ENCODE measurements at regions not wholly inside any gene's neighbourhood (a gene's known extent, or its start where the extent isn't known, plus 50 kb on each side); places are given as distances from the start of the nearest gene placed in this dataset.

DNA sequence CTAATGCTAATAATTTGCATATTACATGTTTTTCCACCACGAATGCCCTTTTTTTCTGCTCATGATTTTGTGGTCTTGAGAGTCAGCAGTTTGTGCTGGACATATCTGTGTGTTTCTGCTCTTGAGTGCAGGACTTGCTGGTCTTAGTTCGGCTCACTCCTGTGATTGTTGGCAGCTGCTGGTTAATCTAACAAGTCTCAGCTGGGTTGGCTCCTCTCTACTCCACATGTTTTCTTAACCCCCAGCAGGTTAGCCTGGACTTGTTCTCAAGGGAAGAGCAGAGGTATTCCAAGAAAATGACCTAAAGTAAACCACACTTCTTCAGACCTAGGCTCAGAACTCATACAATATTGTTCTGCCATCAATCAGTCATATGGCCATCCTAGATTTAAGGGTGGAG, 1238.9 kb downstream of the XPNPEP1 start:
- Mint-ChIP-seq H3K9me3 (peaks cover 8% of the 10 kb centered on the region), H3K27ac (no peak overlapping the region), H3K4me1 (no peaks in the 10 kb centered on the region), H3K4me3 (no peak overlapping the region), H3K36me3 (no peaks in the 10 kb centered on the region)
- ATAC-seq (no peak), DNase-seq (ENCODE audit: low spot score in 2 of 2) (no peak)

DNA sequence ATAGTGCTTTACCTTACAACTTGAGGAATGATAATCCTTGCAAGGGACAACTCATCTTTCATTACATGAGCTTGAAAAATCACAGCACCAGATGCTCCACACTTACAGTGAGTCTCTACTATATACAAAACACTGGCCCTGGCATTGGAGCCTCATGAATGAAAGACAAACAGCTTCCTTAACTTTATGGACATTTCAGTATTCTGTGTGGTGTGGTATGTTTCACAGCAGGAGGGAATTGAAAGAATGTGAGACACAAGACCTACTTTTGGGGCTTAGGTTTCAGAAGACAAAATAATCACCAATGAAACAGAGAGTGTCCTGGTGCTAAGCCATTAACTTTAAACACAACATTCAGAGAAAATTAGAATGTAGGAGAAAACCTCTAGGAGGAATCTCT, 1249.6 kb downstream of the XPNPEP1 start:
- no peak overlapping the region for H3K27ac Mint-ChIP-seq
- no peak overlapping the region for H3K4me3 Mint-ChIP-seq
- H3K36me3 Mint-ChIP-seq: no peaks in the 10 kb centered on the region
- H3K4me1 Mint-ChIP-seq: no peaks in the 10 kb centered on the region
- ATAC-seq: no peak
- no peak for DNase-seq (ENCODE audit: low spot score in 2 of 2)
- peaks cover 11% of the 10 kb centered on the region for H3K9me3 Mint-ChIP-seq

DNA sequence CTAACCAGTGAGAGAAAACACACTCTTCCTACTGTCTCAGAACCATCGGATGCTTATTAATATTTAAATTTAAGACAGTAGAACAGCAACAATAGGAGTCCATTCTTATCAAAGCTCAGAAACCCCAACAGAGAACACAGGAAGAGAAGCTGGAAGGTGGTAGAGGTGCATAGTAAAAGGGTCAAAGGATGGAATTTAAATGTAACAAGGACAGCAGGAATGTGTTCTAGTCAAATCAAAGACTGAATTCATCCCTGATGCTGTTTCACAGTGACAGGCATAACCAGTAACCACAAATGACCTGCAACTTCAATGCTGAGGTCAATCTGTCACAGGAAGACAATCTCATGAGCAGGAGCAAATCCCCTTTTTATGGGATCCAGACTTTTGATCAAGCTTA, 1259.7 kb downstream of the XPNPEP1 start:
- no peak for DNase-seq (ENCODE audit: low spot score in 2 of 2)
- Mint-ChIP-seq H3K9me3 (peaks cover 11% of the 10 kb centered on the region), H3K27ac (no peak overlapping the region)

DNA sequence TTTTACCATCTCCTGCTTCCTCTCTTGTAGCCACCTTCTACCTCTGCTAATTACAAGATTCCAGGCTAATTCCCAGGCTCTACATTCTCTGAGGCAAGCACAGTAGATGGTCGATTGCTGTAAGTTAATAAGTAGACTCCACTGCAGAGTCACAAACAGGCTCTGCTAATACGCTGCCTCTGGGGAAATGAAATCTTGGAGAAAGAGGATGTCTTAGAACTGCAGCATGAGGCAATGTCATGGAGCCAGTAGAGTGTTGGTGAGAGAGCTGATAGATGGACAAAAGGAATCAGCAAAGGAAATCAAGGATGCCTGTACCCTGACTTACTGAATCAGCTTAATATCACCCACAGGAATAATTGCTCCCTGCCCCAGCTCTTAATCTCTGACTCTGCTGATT, 1260.3 kb downstream of the XPNPEP1 start:
- no peak for DNase-seq (ENCODE audit: low spot score in 2 of 2)
- no peaks in the 10 kb centered on the region for H3K36me3 Mint-ChIP-seq
- no peak overlapping the region for H3K27ac Mint-ChIP-seq
- ATAC-seq: no peak
- H3K9me3 Mint-ChIP-seq: peaks cover 11% of the 10 kb centered on the region
- no peak overlapping the region for H3K4me3 Mint-ChIP-seq
- H3K4me1 Mint-ChIP-seq: no peaks in the 10 kb centered on the region

More for the DNA sequence above, 1259.7 kb downstream of the XPNPEP1 start:
- Mint-ChIP-seq H3K4me1 (no peaks in the 10 kb centered on the region), H3K36me3 (no peaks in the 10 kb centered on the region), H3K4me3 (no peak overlapping the region)
- ATAC-seq: no peak

DNA sequence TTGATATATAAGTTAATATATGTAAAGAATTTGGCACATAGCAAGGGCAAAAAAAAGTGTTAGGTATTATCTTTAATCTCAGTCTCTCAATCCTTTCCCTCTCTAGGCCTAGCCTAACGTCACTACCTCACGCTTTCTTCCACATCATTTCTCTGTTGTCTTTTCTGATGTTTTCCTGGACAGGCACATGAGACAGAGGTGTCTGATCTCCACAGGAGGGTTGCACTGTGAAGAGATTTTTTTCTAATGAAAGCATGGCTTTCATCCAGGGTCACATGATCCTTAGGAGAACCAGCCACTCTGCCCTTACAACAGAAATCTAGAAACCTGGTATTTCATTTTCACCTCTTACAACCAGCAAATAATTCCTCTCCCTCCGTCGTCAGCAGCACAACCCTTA, 1268.3 kb downstream of the XPNPEP1 start:
- H3K4me3 Mint-ChIP-seq: no peak overlapping the region
- ATAC-seq: no peak
- peaks cover 19% of the 10 kb centered on the region for H3K9me3 Mint-ChIP-seq
- H3K36me3 Mint-ChIP-seq: no peaks in the 10 kb centered on the region
- DNase-seq (ENCODE audit: low spot score in 2 of 2): no peak
- H3K27ac Mint-ChIP-seq: no peak overlapping the region
- no peaks in the 10 kb centered on the region for H3K4me1 Mint-ChIP-seq

DNA sequence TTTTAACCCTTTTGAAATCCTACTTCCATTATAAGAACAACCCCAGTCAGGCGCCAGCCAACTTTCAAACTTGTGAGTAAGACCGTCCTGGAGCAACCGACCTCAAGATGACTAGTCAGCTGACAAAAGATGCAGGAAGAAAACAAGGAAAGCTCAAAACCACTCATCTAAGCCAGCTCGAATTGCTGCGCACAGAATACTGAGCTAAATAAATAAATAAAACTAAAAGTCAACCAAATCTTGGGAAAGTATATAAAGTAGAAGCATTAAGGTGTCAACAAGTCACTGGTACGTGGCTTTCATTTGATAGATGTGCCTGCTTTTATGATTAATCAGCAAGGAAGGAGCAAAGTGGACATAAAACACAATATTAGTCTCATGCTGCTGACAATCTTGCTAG, 1269.8 kb downstream of the XPNPEP1 start:
- ATAC-seq (no peak), DNase-seq (ENCODE audit: low spot score in 2 of 2) (no peak)
- Mint-ChIP-seq H3K4me3 (no peak overlapping the region), H3K4me1 (no peaks in the 10 kb centered on the region), H3K36me3 (no peaks in the 10 kb centered on the region), H3K9me3 (peaks cover 19% of the 10 kb centered on the region), H3K27ac (no peak overlapping the region)

DNA sequence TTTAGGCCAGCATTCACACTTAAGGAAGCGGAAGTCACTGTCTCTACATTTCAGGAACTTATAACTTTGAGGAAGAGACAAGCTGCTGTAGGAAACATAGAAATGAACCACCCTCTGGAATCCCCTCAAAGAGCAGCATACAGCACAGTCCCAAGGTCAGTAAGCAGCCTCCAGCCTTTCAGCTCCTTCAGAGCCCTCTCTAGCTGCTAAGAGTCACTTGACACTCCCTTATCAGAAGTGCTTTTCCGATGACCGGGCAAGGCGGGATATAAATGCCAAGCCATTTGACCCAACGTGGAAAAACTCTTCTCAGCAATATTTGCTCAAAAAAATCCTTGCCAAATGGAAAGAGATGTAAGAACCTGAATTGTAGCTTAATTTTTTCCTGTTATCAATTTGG, 1284.3 kb downstream of the XPNPEP1 start:
- Mint-ChIP-seq H3K9me3 (peaks cover 14% of the 10 kb centered on the region), H3K36me3 (no peaks in the 10 kb centered on the region), H3K4me3 (no peak overlapping the region), H3K27ac (no peak overlapping the region), H3K4me1 (no peaks in the 10 kb centered on the region)
- no peak for ATAC-seq
- no peak for DNase-seq (ENCODE audit: low spot score in 2 of 2)

DNA sequence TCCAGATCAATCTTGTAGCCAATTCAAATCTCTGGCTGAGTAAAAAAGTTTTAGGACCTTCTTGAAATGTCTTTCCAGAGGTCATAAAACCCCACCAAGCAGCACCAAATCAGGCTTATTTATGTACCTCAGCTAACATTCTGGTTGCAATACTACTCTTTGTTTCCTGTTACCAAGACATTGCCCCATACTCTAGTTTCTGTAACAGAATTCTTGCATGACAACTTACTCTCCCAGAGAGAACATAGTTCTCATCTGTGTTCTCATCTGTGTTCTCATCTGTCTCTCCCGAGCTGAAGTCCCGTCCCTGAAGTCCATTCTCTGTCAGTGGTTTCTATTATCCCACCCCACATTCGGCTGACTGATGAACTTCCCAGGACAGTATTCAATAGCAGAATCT, 1285.1 kb downstream of the XPNPEP1 start:
- H3K4me3 Mint-ChIP-seq: no peak overlapping the region
- no peak for DNase-seq (ENCODE audit: low spot score in 2 of 2)
- peaks cover 16% of the 10 kb centered on the region for H3K9me3 Mint-ChIP-seq
- H3K36me3 Mint-ChIP-seq: no peaks in the 10 kb centered on the region
- no peaks in the 10 kb centered on the region for H3K4me1 Mint-ChIP-seq
- H3K27ac Mint-ChIP-seq: no peak overlapping the region
- no peak for ATAC-seq

DNA sequence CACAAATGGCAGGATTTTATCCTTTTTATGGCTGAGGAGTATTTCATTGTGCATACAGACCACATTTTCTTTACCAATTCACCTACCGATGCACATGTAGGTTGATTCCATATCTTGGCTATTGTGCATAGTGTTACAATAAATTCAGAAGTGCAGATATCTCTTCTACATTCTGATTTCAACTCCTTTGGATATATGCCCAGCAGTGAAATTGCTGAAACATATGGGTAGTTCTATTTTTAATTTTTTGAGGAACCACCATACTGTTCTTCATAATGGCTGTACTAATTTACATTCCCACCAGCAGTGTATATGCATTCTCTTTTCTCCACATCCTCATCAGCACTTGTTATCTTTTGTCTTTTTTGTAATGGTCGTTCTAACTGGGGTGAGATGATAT, 1290.3 kb downstream of the XPNPEP1 start:
- H3K4me1 Mint-ChIP-seq: no peaks in the 10 kb centered on the region
- H3K36me3 Mint-ChIP-seq: no peaks in the 10 kb centered on the region
- H3K9me3 Mint-ChIP-seq: peaks cover 18% of the 10 kb centered on the region
- H3K4me3 Mint-ChIP-seq: no peak overlapping the region
- DNase-seq (ENCODE audit: low spot score in 2 of 2) (no peak), ATAC-seq (no peak)
- H3K27ac Mint-ChIP-seq: no peak overlapping the region

DNA sequence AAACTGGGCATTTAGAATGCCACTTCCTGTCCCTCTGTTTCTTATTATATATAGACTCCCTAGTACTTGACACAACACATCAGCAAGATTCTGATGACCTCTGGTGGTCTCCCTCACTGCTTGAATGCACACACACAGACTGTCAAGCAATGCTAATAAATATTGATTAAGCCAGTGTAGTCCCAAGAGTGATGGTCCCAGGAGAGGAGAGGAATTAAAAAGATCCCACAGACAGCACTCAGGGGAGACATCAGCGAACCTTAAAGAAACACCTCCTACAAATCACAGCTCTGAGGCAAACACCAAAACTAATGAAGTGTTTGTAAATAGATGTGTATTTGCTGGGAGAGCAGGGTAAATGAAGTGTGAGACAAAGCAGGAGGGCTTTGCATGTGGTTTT, 1291.2 kb downstream of the XPNPEP1 start:
- Mint-ChIP-seq H3K9me3 (peaks cover 14% of the 10 kb centered on the region), H3K4me1 (no peaks in the 10 kb centered on the region), H3K36me3 (no peaks in the 10 kb centered on the region), H3K27ac (no peak overlapping the region), H3K4me3 (no peak overlapping the region)
- no peak for DNase-seq (ENCODE audit: low spot score in 2 of 2)
- no peak for ATAC-seq

DNA sequence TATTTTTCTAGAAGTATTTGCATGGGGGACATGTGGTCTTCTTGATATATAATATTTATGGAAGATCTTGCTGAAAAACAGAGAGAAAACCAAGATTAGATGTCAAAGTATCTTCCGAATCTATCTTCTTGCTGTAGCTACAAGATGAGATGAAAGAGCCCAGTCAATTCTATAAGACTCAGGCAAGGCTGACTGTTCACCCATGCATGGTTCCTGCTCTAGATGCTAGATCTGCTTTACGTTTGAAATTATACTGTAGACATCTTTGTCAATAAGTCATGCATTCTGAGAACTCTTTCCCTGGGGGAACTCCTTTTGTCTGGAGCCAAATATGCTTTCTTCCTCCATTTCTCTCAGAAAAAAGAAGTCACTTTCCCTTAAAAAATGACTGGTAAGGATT, 1292.0 kb downstream of the XPNPEP1 start:
- no peak overlapping the region for H3K27ac Mint-ChIP-seq
- H3K4me3 Mint-ChIP-seq: no peak overlapping the region
- ATAC-seq (no peak), DNase-seq (ENCODE audit: low spot score in 2 of 2) (no peak)
- H3K9me3 Mint-ChIP-seq: peaks cover 14% of the 10 kb centered on the region
- H3K4me1 Mint-ChIP-seq: no peaks in the 10 kb centered on the region
- no peaks in the 10 kb centered on the region for H3K36me3 Mint-ChIP-seq

DNA sequence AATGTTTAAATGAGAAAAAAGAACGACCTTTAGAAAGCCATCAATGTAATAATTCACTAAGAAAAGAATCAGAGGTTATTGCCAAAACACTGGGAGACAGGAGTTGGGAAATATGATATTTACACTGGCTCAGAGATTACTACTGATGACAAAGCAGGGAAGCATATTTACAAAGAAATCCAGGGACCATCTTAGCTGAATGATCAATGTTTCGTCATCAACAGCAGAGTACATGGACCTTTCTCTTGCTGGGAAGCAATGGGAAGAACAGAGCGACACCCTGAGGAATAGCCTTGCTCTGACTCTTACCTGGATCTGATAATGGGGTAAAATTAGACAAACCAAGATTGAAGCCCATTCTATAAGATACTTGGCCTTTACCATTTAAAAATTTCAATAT, 1293.5 kb downstream of the XPNPEP1 start:
- Mint-ChIP-seq H3K4me1 (no peaks in the 10 kb centered on the region), H3K27ac (no peak overlapping the region), H3K4me3 (no peak overlapping the region), H3K36me3 (no peaks in the 10 kb centered on the region), H3K9me3 (peaks cover 16% of the 10 kb centered on the region)
- ATAC-seq (no peak), DNase-seq (ENCODE audit: low spot score in 2 of 2) (no peak)

DNA sequence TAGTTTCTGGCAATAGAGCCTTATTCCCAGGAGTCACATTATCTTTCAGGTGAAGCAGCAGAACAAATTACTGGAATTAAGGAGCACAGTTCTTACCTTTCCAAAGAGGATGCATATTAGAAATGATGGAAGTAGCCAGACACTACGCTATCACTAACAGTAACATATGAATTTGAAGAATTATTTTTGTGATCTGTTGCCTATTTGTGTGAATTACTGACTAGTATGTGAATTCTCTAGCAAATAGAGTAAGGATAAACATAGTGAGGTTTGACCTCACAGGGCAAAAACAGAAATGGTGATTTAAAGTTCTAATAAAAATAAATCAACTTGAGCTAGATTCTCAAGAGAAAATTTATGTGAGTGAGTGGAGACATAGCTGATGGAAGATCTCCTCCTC, 1299.3 kb downstream of the XPNPEP1 start:
- no peak overlapping the region for H3K27ac Mint-ChIP-seq
- H3K36me3 Mint-ChIP-seq: no peaks in the 10 kb centered on the region
- peaks cover 14% of the 10 kb centered on the region for H3K9me3 Mint-ChIP-seq
- no peak for DNase-seq (ENCODE audit: low spot score in 2 of 2)
- H3K4me1 Mint-ChIP-seq: no peaks in the 10 kb centered on the region
- no peak overlapping the region for H3K4me3 Mint-ChIP-seq
- no peak for ATAC-seq

DNA sequence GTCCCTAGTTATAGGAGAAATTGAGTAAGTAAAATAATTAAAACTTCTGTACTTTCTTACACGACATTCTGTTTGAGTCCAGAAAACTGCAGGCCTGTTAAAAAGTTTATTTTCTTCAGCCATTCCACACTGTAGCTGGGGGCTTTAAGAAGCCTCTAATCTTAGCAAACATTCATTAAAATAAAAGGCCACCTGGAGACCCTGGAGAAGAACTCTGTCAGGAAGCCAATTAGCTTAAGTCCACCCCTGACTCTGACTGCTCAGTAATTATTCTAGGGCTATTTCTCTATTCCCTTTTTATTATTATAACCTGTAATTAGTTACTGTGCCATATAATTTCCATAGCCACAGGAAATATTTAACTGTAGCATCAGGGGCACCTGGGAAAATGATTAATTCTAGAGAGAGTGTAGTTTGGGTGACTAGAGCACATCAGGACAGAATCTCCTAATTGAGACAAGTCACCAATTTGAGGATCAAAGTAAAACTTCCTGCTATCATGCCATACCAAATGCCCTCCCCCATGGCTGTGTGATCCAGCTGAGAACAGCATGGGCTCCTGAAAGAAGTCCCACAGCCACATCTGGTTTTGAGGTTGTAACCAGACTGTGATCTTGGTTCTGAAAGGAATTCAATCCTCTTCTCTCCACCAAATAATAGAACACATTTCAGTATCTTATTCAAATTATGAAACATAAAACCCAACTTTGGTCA, 1302.3 kb downstream of the XPNPEP1 start:
- Mint-ChIP-seq H3K36me3 (no peaks in the 10 kb centered on the region), H3K4me1 (no peaks in the 10 kb centered on the region), H3K27ac (no peak overlapping the region), H3K9me3 (peaks cover 17% of the 10 kb centered on the region), H3K4me3 (no peak overlapping the region)
- ATAC-seq: no peak
- no peak for DNase-seq (ENCODE audit: low spot score in 2 of 2)

DNA sequence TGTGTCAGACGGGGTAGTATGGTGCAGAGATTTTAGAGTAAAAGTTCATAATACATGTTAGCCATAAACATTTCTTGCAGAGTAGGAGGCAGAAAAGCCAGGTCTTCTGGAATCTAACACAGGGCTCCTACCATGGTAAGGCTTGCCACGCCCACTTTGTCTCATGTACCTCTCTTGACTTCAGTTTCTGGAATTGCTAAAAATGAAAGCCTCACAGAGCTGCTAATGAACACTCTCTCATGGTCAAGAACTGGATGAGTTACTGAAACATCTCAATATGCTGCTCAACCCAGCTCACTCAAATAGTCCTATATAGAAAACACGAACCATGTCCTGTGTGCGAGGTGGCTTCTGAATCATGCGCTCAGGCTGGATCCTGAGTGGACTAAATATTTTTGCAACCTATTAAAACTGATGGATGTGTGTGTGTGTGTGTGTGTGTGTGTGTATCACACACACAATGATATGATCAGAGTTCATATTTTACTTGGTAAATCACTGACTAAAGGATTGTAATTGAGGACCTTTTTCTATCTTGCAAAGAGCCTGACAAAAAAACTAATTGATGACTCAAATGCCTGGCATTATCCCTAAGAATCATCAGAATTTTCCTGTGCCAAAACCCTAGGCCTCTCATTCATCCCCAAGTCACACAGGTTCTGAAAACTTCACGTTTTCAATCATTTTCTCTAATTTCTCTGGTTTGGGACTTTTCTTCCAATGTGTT, 1306.6 kb downstream of the XPNPEP1 start:
- Mint-ChIP-seq H3K27ac (no peak overlapping the region), H3K4me3 (no peak overlapping the region), H3K9me3 (peaks cover 18% of the 10 kb centered on the region), H3K36me3 (no peaks in the 10 kb centered on the region), H3K4me1 (no peaks in the 10 kb centered on the region)
- ATAC-seq: no peak
- no peak for DNase-seq (ENCODE audit: low spot score in 2 of 2)

DNA sequence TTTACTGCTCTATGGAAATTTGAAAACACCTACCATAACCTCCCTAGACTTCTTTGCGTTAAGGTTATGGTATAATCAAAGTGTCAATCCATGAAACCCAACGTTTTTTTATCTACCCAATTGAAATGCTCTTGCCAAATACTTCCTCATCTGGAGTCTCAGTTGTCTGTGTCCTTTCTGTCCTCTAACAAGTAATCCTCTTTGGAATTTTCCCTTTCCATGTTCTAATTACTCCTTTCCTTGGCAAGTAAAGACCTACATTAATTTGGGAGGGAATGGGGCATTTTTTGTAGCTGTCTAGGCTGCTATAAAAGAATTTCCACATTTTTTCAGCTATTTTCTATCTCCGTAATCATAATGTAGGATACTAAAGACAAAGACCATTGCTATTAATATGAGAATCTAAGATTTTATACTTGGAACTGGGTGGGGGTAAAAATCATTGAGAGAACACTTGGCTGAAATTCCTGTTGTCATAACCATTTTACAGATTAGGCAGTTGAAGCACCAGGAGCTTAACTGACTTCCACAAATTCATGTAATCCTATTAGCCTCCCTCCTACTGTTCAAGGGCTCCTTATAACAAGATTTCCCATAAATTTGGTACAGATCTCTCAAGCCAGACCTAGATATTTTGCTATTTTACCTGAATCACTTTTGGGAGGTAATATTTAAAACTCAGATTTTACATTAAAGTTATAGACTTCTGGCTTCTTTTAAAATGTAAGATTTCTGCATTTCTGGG, 1307.6 kb downstream of the XPNPEP1 start:
- Mint-ChIP-seq H3K27ac (no peak overlapping the region), H3K9me3 (peaks cover 14% of the 10 kb centered on the region), H3K4me1 (no peaks in the 10 kb centered on the region), H3K4me3 (no peak overlapping the region), H3K36me3 (no peaks in the 10 kb centered on the region)
- no peak for DNase-seq (ENCODE audit: low spot score in 2 of 2)
- no peak for ATAC-seq

Data from stimulated activated effector memory CD8-positive, alpha-beta T cell treated with anti-CD3 and anti-CD28 coated beads, Interleukin-12 subunit alpha, Interleukin-12 subunit beta, amount 100 ng/mL, for 72 hours (primary cell).